GM10266 (cell line): ENCODE measurements at regions not wholly inside any gene's neighbourhood (a gene's known extent, or its start where the extent isn't known, plus 50 kb on each side); places are given as distances from the start of the nearest gene placed in this dataset.
"Not testable (repeated sequence)": the region's sequence is repeated elsewhere in the genome, so short reads cannot be mapped to it uniquely, and the experiment has no call there.

Experiments used
- DNase-seq: peaks from one replicate; pipeline ENCODE4 v3.0.0; 2012; ENCODE audit errors: extremely low spot score
- TF ChIP-seq, protein P1 (sequence below): IDR thresholded peaks from 2 replicates; pipeline ENCODE4 v1.5.1; 2012; ENCODE audit warnings: mild to moderate bottlenecking, low read depth; ENCODE audit not compliant: control insufficient read depth, insufficient read depth; ENCODE audit errors: missing control alignments

- TF ChIP-seq, protein P1, sequence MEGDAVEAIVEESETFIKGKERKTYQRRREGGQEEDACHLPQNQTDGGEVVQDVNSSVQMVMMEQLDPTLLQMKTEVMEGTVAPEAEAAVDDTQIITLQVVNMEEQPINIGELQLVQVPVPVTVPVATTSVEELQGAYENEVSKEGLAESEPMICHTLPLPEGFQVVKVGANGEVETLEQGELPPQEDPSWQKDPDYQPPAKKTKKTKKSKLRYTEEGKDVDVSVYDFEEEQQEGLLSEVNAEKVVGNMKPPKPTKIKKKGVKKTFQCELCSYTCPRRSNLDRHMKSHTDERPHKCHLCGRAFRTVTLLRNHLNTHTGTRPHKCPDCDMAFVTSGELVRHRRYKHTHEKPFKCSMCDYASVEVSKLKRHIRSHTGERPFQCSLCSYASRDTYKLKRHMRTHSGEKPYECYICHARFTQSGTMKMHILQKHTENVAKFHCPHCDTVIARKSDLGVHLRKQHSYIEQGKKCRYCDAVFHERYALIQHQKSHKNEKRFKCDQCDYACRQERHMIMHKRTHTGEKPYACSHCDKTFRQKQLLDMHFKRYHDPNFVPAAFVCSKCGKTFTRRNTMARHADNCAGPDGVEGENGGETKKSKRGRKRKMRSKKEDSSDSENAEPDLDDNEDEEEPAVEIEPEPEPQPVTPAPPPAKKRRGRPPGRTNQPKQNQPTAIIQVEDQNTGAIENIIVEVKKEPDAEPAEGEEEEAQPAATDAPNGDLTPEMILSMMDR, result no peak
- DNase-seq, result no peak
Measured at GRCh38 chr10:65046831-65047230, 1525.6 kb downstream of the REEP3 start.

DNA sequence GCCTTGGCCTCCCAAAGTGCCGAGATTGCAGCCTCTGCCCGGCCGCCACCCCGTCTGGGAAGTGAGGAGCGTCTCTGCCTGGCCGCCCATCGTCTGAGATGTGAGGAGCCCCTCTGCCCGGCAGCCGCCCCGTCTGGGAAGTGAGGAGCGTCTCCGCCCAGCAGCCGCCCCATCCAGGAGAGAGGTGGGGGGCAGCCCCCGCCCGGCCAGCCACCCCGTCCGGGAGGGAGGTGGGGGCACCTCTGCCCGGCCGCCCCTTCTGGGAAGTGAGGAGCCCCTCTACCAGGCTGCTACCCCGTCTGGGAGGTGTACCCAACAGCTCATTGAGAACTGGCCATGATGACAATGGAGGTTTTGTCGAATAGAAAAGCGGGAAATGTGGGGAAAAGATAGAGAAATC is 1530.9 kb downstream of the REEP3 start:
- not testable (repeated sequence) for DNase-seq

DNA sequence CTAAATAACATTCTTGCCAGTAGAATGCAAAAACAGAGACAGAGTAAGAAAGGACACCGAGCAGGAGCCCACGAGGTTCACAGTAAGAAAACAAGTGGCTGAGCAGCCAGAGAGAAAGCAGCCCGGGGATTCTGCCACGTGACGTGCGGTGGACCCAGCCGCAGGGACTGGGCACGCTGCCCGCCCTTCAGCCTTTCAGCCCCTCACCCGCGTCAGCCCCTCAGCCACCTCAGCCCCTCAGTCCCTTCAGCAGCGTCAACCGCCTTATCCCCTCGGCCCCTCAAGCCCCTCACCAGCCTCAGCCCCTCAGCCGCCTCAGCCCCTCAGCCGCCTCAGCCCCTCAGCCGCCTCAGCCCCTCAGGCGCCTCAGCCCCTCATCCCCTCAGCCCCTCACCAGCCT is 1532.2 kb downstream of the REEP3 start:
- DNase-seq, result not testable (repeated sequence)

DNA sequence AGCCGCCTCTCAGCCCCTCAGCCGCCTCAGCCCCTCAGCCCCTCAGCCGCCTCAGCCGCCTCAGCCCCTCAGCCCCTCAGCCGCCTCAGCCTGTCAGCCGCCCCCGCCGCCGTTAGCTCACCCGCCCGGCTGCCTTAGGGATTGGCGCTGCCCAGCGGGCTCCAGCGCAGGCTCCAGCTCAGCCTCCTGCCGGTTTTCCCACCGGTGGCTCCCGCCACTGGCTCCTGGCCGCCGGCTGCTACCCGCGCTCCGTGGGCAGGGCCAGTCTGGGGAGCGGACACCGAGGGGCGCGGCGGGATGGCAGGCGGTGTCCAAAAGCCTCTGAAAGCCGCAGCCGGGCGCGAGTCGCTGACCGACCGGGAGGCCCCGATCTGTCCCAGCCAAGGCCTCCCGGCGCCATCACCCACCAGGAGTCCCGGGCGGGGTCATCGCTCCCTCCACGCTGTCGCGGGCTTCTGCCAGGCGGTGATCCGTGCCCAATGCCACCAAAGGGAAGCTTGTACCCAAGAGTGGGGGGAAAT is 1532.7 kb downstream of the REEP3 start:
- DNase-seq, result not testable (repeated sequence)

DNA sequence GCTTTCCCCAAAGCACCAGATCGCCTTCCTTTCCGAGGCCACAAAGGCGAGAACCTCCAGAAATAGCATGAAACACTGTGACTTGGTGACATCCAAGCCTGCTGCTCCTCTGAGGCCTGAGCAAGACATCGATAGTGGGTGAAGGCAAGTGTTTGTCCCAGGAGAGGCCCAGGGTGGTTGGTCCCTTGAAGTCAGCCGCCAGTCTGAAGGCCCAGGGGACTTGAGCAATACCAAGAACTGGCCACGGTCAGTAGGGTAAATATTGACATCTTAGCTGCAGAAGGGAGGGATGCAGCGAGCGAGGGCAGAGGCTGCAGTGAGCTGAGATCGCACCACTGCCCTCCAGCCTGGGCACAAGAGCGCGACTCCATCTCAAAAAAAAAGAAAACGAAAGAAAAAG is 1533.5 kb downstream of the REEP3 start:
- not testable (repeated sequence) for DNase-seq

- no peak for DNase-seq
- TF ChIP-seq, protein P1, result no peak
Measured at GRCh38 chr10:65065278-65065677, 1544.1 kb downstream of the REEP3 start.

DNA sequence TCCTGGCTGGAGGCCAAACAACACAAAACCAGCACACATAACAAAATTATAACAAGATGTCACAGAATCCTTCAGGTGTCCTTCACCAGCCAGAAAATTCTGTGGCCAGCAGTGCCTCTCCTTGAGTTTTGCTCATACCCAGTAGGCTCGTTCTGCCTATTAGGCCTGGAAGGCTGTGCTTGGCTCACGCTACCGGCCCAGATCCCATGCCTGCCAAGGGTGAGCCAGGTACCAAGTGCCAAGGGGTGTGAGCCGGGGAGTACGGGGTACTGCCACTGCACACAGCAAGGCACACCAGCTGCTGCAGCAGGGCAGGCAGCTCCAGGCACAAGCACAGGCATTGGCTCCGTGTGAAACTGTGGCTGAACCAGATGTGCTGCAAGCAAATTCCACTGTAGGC is 1562.0 kb downstream of the REEP3 start:
- no peak for DNase-seq
- TF ChIP-seq, protein P1, result no peak

- TF ChIP-seq, protein P1, result no peak
- no peak for DNase-seq
Measured at GRCh38 chr10:65090991-65091390, 1569.8 kb downstream of the REEP3 start.

- TF ChIP-seq, protein P1, result no peak
- no peak for DNase-seq
Measured at GRCh38 chr10:65100146-65100545, 1578.9 kb downstream of the REEP3 start.

- not testable (repeated sequence) for DNase-seq
Measured at GRCh38 chr10:65100881-65101280, 1579.7 kb downstream of the REEP3 start.
